ENCODE measurements at regions not wholly inside any gene's neighbourhood (a gene's known extent, or its start where the extent isn't known, plus 50 kb on each side); places are given as distances from the start of the nearest gene placed in this dataset.
"Not testable (repeated sequence)": the region's sequence is repeated elsewhere in the genome, so short reads cannot be mapped to it uniquely, and the experiment has no call there.

DNA sequence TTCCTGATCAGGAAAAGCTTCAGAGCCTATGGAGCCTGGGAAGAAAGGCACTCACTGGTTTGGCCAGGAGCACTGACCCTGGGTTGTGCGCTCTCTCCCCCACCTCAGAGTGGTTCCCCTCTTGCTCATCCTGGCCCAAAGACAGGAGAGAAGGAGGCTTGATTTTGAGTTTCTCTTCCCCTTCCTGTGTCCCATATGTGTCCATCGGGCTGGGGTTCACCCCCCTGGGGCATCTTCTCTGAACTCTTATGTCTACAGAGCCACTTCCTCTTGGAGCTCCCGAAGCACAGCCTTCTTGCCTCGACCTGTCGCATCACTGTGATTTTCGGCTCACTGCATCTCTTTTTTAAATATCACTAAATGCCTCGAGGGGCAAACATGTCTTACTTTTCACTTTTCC lies 692.3 kb downstream of the RNF144A start:
- DNase-seq, result no peak

DNA sequence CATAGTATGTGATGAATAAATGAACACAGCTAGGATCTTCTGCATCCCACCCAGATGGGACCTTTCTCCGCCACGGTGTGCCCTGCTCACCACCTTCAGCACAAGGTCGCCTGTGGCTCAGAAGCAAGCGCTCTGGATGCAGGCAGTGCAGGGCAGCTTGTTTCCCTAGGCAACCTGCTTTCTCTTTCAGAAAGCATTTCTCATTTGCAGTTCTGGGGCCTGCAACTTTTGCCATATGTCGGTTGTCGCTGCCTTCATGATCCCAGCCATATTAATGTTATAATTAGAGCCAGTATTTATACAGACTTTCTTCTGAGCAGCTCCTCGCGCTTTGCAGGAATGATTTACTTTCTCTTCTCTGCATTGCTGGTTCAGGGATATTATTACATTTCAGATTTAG lies 692.8 kb downstream of the RNF144A start:
- DNase-seq, result no peak

DNA sequence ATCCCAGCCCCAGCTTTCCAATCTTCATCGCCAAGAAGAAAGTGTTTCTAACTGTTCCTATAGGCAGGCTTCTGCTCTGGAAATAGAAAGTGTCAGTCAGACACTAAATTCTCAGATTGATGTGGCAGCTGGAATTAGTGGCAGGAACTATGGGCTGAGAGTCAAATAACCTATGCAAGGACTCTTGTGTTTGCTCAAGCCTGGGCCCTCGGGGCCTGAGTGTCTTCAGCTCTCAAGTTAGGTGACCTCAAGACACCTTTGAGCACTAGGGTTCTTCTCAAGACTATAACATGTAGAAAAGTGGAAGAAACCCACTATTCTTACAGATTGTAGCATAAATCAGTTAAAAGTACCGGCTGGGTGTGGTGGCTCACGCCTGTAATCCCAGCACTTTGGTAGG lies 694.5 kb downstream of the RNF144A start:
- no peak for DNase-seq

DNA sequence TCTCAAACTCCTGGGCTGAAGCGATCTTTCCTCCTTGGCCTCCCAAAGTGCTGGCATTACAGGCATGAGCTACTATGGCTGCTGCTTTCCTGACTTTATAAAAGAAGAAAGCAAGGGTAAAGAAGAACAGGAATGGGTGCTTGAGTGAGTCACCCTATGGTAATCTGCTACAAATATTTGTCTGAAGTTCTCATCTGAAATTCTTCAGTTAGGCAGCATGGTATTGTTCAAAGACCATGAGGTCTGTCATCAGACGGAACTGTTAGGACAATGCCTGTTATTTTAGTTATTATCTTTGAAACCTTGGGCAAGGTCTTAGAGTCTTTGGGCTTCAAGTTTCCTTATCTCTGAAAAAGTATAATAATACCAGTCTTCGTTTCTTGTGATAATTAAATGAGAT lies 695.8 kb downstream of the RNF144A start:
- DNase-seq, result no peak

- DNase-seq, result no peak
Observed at GRCh38 chr2:7613831-7614230, 696.6 kb downstream of the RNF144A start.

GRCh38 chr2:7618031-7618430 lies 700.8 kb downstream of the RNF144A start:
- DNase-seq, result no peak

- no peak for DNase-seq
Observed at GRCh38 chr2:7619203-7619970, 702.2 kb downstream of the RNF144A start.

DNA sequence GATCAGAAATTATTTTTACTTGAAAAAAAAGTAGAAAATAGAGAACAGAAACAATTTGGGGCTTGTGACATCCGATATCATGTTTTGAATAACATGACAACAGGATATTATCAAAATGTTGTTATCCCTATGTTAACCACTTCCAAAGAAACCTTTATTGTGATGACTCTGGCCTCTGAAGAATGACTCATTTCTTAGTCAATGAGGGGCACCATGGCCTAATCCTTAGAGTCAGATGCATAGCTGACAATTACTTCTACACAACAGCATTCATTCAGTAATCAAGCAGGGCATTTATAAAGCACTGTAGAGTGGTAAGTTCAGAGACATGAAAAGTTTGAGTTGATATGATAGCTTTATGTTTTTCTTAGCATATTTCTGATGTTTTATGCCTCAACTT lies 703.0 kb downstream of the RNF144A start:
- no peak for DNase-seq

GRCh38 chr2:7621018-7621814 lies 704.0 kb downstream of the RNF144A start:
- no peak for DNase-seq

DNA sequence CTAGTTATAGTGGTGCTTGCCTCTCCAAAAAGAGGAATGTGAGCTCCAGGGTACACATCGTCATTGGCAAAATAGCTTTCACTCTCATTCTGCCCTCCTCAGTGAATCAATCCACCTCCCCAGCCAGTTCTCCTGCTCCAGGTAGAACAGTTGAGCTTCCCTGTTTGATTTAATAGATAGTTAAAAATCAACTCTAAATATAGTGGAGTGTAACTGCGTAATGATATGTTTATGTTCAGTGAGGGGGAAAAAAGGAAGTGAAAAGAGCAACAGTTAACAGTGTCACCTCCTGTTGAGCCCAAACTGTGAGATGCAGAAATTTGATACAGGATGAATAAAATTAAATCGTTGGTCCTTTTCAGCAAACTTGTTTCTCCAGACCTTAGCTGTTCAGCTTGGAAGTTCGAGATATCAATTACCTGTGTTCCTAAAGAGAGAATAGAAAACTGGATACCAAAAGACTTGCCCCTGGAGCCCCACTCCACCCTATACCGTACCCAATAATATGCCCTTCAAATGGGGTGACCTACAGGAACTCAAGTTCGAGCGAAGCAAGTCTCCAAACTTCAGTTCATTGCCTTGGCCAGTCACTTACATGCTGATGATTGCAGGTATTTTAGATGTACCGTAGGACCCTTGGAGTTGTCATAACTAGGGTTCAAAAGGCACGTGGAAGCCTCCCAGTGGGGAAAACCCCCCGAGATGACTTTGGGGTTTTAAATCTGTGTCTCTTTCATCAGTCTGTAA lies 708.4 kb downstream of the RNF144A start:
- no peak for DNase-seq

GRCh38 chr2:7626139-7626537 lies 708.9 kb downstream of the RNF144A start:
- DNase-seq, result no peak

DNA sequence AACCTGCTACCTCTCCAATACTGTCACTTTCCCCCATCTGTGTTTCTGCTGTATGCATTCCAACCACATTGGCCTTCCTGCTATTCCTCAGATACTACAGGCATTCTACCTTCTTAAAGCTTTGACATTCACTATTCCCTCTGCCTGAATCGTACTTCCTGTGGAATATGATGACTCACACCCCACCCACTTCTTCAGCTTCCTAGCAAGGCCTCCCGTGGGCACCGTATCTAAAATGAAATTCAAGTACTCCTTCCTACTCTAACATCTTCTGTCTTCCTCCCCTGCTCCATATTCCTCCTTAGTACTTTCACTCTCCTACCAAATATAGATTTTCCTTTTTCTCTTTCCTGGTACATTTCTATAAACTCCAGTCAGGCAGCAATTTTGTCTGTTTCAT lies 710.4 kb downstream of the RNF144A start:
- no peak for DNase-seq

- no peak for DNase-seq
Observed at GRCh38 chr2:7632420-7632819, 715.2 kb downstream of the RNF144A start.

DNA sequence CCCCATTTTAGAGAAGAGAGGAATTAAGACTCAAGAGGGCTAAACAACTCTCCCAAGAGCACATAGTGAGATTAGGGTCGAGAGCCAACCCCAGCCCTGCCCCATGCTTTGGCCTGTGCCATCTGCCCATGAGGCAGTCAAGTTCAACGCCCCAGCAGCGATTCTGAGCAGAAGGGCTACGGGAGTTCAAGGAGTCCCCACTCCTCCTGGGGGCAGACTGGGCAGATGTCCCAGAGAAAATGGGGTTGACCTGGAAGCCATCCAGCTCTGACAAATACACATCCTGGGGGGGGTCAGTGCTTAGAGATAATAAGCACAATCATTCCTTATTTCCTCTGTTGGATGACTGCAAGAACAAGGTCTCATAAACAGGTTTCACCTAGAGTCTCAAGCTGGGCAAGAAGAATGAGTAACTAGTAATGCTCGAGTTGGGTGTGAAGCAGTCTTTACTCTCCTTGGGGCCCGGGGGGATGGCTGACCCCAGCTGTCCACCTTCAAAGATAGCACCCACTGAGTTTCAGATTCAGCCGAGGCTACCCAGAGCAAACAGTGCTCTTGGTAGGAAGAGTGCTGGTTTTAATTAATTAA lies 716.4 kb downstream of the RNF144A start:
- peak; percentile 83 for DNase-seq

GRCh38 chr2:7634409-7634808 lies 717.2 kb downstream of the RNF144A start:
- DNase-seq, result peak; percentile 93

DNA sequence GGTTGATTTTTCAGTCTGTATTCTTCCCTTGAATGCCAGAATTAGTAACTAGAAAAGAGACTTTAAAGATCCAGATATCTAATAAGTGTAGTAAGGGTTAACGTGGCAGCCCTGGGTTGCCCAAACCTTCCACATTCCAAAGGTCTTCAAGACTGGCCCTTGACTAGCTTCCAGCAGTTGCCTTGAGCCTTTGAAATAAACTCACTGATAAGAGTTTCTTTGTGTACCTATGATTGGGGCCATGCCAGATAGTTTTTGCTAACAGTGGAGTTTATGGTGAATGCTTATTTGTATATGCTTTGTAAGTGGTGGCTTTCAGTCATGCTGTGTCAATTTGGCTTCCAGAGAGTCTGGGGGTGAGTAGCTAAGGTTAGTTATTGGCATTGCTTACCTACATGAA lies 722.3 kb downstream of the RNF144A start:
- no peak for DNase-seq

- not testable (repeated sequence) for DNase-seq
Observed at GRCh38 chr2:7641272-7641671, 724.1 kb downstream of the RNF144A start.

- DNase-seq, result no peak
Observed at GRCh38 chr2:7646024-7646423, 728.8 kb downstream of the RNF144A start.

DNA sequence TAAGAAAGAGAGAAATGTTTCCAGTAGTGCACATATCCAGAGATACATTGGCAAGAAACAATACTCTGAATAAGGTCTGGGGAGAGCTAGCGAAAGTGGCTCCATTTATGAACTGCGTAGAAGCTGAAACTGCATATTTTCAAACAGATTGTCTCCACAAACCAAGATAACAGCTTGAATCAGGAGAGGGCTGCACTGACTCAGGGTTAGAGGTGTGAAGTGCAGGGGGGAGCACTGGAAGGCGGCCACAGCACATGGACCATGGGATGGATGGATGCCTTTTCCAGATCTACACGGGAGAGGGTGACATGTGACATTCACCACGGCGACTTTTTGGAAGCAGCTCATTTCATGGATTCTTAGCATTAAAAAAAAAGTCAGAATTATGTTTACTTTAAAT lies 729.4 kb downstream of the RNF144A start:
- no peak for DNase-seq

DNA sequence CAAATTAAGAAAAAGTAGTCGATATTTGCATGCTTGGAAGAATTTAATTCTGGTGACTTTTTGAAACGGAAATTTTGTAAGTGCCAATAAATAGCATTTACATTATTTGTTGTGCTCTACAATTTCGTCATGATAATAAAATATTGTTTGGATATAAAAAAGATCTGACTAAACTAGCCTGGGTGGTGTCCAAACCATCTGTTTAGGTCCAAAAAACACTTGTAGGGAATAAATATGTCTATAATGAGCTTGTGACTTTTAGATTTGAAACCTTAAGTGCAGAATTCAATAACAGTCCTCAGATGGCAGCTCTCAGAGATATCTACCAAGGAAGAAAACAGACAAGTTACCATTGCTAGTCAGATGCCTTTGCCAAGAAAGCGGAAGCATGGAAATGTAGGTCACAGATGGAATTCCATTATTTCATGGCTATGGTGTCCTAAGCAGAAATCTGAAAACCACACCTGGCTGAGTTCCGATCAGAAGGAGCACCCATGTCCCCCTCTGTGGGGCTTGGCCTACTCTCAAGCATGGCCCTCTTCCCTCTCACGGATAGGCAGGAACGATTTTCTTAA lies 731.1 kb downstream of the RNF144A start:
- DNase-seq, result no peak

- DNase-seq, result no peak
Observed at GRCh38 chr2:7649461-7650228, 732.4 kb downstream of the RNF144A start.

DNA sequence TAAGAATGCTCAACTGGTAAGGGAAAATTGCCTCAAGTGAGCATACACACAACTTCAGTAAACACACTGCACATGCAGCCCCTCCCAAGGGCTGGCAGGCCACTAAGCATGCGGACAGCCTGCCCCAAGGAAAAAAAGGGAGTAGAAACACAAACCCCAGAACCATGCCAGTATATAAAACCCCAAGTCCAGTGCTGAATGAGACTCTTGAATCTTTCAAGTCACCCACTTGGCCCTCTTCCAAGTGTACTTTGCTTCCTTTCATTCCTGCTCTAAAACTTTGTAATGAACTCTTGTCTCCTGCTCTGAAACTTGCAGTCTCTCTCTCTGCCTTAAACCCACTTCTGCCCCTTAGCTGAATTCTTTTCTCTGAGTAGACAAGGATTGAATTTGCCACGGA lies 736.4 kb downstream of the RNF144A start:
- no peak for DNase-seq

All from NCI-H1105 (cell line).